ENCODE measurements at regions not wholly inside any gene's neighbourhood (a gene's known extent, or its start where the extent isn't known, plus 50 kb on each side); places are given as distances from the start of the nearest gene placed in this dataset.

GRCh38 chr3:159643406-159643805 is 345.2 kb upstream of the IL12A start:
- no peaks in the 10 kb centered on the region for H3K79me2 ChIP-seq (ENCODE audit: insufficient read depth, low read depth)
- no peak overlapping the region for H3K4me2 ChIP-seq
- no peaks in the 10 kb centered on the region for H3K27me3 ChIP-seq (ENCODE audit: insufficient read depth, low read depth)
- no peaks in the 10 kb centered on the region for H4K20me1 ChIP-seq (ENCODE audit: insufficient read depth)
- no peak for TF ChIP-seq CTCF (conservative IDR thresholded peaks at IDR 0.05; ENCODE audit: low read depth, low read length)
- no peak overlapping the region for H3K27ac ChIP-seq
- H2AFZ ChIP-seq (ENCODE audit: low read depth), result no peak overlapping the region
- no peaks in the 10 kb centered on the region for H3K4me1 ChIP-seq (ENCODE audit: low read depth, poor library complexity, severe bottlenecking)
- no peaks in the 10 kb centered on the region for H3K36me3 ChIP-seq (ENCODE audit: insufficient read depth)
- H3K9ac ChIP-seq, result no peak overlapping the region
- no peak overlapping the region for H3K4me3 ChIP-seq (IDR thresholded peaks at IDR 0.05; ENCODE audit: insufficient read depth, low read depth, low read length)

GRCh38 chr3:159645874-159646273 is 342.8 kb upstream of the IL12A start:
- H3K27me3 ChIP-seq (ENCODE audit: insufficient read depth, low read depth), result no peaks in the 10 kb centered on the region
- no peak overlapping the region for H2AFZ ChIP-seq (ENCODE audit: low read depth)
- TF ChIP-seq CTCF (conservative IDR thresholded peaks at IDR 0.05; ENCODE audit: low read depth, low read length), result no peak
- no peaks in the 10 kb centered on the region for H3K4me1 ChIP-seq (ENCODE audit: low read depth, poor library complexity, severe bottlenecking)
- no peaks in the 10 kb centered on the region for H3K36me3 ChIP-seq (ENCODE audit: insufficient read depth)
- no peaks in the 10 kb centered on the region for H3K79me2 ChIP-seq (ENCODE audit: insufficient read depth, low read depth)
- no peaks in the 10 kb centered on the region for H4K20me1 ChIP-seq (ENCODE audit: insufficient read depth)
- no peak overlapping the region for H3K27ac ChIP-seq
- no peak overlapping the region for H3K9ac ChIP-seq
- no peak overlapping the region for H3K4me2 ChIP-seq
- no peak overlapping the region for H3K4me3 ChIP-seq (IDR thresholded peaks at IDR 0.05; ENCODE audit: insufficient read depth, low read depth, low read length)

GRCh38 chr3:159649951-159650350 is 338.7 kb upstream of the IL12A start:
- Histone ChIP-seq H3K27me3 (ENCODE audit: insufficient read depth, low read depth) (no peaks in the 10 kb centered on the region), H2AFZ (ENCODE audit: low read depth) (no peak overlapping the region), H3K4me1 (ENCODE audit: low read depth, poor library complexity, severe bottlenecking) (no peaks in the 10 kb centered on the region), H3K9ac (no peak overlapping the region), H3K4me3 (IDR thresholded peaks at IDR 0.05; ENCODE audit: insufficient read depth, low read depth, low read length) (no peak overlapping the region), H4K20me1 (ENCODE audit: insufficient read depth) (no peaks in the 10 kb centered on the region), H3K4me2 (no peak overlapping the region), H3K27ac (no peak overlapping the region), H3K36me3 (ENCODE audit: insufficient read depth) (no peaks in the 10 kb centered on the region), H3K79me2 (ENCODE audit: insufficient read depth, low read depth) (no peaks in the 10 kb centered on the region)
- no peak for TF ChIP-seq CTCF (conservative IDR thresholded peaks at IDR 0.05; ENCODE audit: low read depth, low read length)

- no peaks in the 10 kb centered on the region for H3K4me1 ChIP-seq (ENCODE audit: low read depth, poor library complexity, severe bottlenecking)
- H4K20me1 ChIP-seq (ENCODE audit: insufficient read depth), result no peaks in the 10 kb centered on the region
- no peak overlapping the region for H3K4me2 ChIP-seq
- H3K4me3 ChIP-seq (IDR thresholded peaks at IDR 0.05; ENCODE audit: insufficient read depth, low read depth, low read length), result no peak overlapping the region
- H2AFZ ChIP-seq (ENCODE audit: low read depth), result no peak overlapping the region
- H3K9ac ChIP-seq, result no peak overlapping the region
- no peak overlapping the region for H3K27ac ChIP-seq
- no peaks in the 10 kb centered on the region for H3K79me2 ChIP-seq (ENCODE audit: insufficient read depth, low read depth)
- H3K27me3 ChIP-seq (ENCODE audit: insufficient read depth, low read depth), result no peaks in the 10 kb centered on the region
- TF ChIP-seq CTCF (conservative IDR thresholded peaks at IDR 0.05; ENCODE audit: low read depth, low read length), result no peak
- H3K36me3 ChIP-seq (ENCODE audit: insufficient read depth), result no peaks in the 10 kb centered on the region
Measured at GRCh38 chr3:159650726-159651125, 337.9 kb upstream of the IL12A start.

- Histone ChIP-seq H2AFZ (ENCODE audit: low read depth) (no peak overlapping the region), H3K36me3 (ENCODE audit: insufficient read depth) (no peaks in the 10 kb centered on the region), H3K27me3 (ENCODE audit: insufficient read depth, low read depth) (no peaks in the 10 kb centered on the region), H3K79me2 (ENCODE audit: insufficient read depth, low read depth) (no peaks in the 10 kb centered on the region), H3K4me3 (IDR thresholded peaks at IDR 0.05; ENCODE audit: insufficient read depth, low read depth, low read length) (no peak overlapping the region), H3K27ac (no peak overlapping the region), H3K9ac (no peak overlapping the region), H4K20me1 (ENCODE audit: insufficient read depth) (no peaks in the 10 kb centered on the region), H3K4me2 (no peak overlapping the region), H3K4me1 (ENCODE audit: low read depth, poor library complexity, severe bottlenecking) (no peaks in the 10 kb centered on the region)
- TF ChIP-seq CTCF (conservative IDR thresholded peaks at IDR 0.05; ENCODE audit: low read depth, low read length), result no peak
Measured at GRCh38 chr3:159652452-159652851, 336.2 kb upstream of the IL12A start.

Measured in KMS-11 (cell line).